Gastroesophageal sphincter (tissue), 3 donors: ENCODE measurements at regions not wholly inside any gene's neighbourhood (a gene's known extent, or its start where the extent isn't known, plus 50 kb on each side); places are given as distances from the start of the nearest gene placed in this dataset.

Experiments used
- CTCF ChIP-seq, 4 experiments: fragments of 200-600 bp in 2 of 4; fragments of 450-650 bp in 2 of 4; sonication (generic) in 1 of 4; IDR thresholded peaks; one replicate each; pipeline ENCODE4 v1.5.1; 2017 to 2019; ENCODE audit warnings: antibody characterized with exemption in 4 of 4, mild to moderate bottlenecking in 2 of 4, moderate library complexity in 2 of 4
- EP300 ChIP-seq: sonication (generic); formaldehyde crosslinking; IDR thresholded peaks from one replicate; pipeline ENCODE4 v1.6.1; 2017; ENCODE audit warnings: antibody characterized with exemption, mild to moderate bottlenecking
- POLR2A ChIP-seq, 2 donors: fragments of 450-650 bp; IDR thresholded peaks; one replicate each; pipeline ENCODE4 v1.6.1; 2017; ENCODE audit warnings: antibody characterized with exemption in 2 of 2, mild to moderate bottlenecking in 2 of 2, moderate library complexity in 1 of 2
- POLR2AphosphoS5 ChIP-seq: sonication (generic); formaldehyde crosslinking; IDR thresholded peaks from one replicate; pipeline ENCODE4 v1.6.1; 2017; ENCODE audit warnings: antibody characterized with exemption

- TF ChIP-seq CTCF (IDR thresholded peaks at IDR 0.05) (no peak), POLR2A (IDR thresholded peaks at IDR 0.05) (no peak), EP300 (no peak), POLR2AphosphoS5 (no peak)
Measured at GRCh38 chr7:149704507-149704906, 68.9 kb downstream of the ZNF467 start.
